GM21526 (cell line): ENCODE measurements at regions not wholly inside any gene's neighbourhood (a gene's known extent, or its start where the extent isn't known, plus 50 kb on each side); places are given as distances from the start of the nearest gene placed in this dataset.

Experiments used
- ATAC-seq: cut with Tn5 transposase; IDR thresholded peaks from one replicate; pipeline ENCODE4 v1.9.1; 2021; ENCODE audit warnings: moderate library complexity; ENCODE audit not compliant: unreplicated experiment, low FRiP score

DNA sequence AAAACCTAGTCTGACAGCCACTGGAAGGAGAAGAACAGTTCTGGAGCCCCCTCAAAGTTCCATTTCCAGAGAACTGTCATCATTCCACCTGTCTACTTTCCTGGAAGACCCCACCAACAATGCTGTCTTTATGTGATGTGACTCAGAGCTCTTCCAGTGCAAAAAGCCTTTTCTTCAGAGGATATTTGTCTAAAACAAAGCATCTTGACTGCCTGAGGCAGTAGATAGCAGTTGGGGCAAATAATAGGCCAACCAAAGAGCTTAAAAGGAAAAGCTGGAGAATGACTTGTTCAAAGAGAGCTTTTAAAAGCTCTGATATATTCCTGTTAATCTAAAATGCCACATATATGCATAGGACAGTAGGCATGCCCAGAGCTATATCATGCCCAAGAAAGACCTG, 62.6 kb downstream of the MIS18A start:
- ATAC-seq: no peak

DNA sequence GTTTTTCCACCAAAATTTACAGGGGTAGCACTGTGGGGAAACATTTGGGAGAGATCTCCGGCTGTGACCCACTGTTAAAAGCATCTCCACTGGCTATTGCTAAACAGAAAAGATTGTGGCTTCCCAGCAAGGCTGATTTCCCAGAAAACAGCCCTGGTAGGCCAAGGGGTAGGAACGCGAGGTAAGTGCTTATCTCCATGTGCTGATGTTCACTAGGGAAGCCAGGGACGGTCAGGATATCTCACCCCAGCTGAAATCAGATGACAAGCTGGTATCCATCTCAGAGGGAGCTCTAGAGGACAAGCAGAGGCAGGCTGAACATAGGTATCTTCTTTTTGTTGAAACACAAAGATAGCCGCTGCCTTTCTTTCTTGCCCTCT, 63.6 kb downstream of the MIS18A start:
- ATAC-seq: no peak

DNA sequence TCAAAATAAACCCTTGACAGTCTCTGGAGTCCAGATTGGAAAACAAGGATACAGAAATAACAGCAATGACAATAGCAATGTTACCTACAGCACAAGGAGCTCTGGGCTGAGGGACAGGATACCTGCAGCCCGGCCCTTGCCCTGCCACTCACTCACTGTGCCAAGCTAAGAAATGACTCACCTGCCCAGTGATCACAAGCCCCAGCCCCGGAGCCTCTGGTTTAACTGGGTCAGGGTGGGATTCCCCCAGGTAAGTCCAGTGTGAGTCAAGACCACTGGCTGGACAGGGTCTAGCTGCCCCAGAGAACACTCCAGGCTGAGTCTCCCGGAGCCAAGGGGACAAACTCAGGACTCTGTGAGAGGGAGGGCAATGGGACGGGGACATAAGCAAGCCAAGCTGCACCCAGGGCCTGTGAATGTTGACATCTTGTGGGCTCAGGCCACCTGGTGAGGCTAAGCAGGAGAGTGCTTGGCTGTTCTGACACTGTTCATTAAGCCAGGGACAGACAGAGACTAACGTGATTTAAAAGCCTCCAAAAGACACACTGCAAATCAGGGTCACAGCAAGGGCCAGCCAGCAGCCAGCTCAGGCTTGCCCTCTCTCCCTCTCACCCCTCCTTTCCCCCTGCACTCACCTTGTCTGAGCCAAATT, 64.1 kb downstream of the MIS18A start:
- no peak for ATAC-seq

DNA sequence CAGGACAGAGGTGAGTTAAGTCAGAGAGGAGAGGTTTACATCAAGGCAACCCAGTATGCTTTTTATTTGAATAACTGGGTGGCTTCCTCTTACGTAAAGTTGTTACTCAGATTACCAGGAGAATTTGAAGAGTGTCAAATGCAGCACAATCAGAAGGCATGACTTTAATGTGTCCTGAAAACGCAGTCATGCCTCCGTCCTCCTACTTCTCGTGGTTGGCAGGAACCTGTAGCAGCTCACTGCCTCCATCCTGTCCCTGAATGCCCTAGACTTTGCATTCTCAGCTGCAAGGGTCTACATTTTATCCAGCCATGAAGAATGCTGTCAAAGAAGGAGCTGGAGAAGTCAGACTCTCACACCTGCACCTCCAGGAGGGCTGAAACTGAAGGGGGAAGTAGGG, 66.7 kb downstream of the MIS18A start:
- ATAC-seq: no peak

DNA sequence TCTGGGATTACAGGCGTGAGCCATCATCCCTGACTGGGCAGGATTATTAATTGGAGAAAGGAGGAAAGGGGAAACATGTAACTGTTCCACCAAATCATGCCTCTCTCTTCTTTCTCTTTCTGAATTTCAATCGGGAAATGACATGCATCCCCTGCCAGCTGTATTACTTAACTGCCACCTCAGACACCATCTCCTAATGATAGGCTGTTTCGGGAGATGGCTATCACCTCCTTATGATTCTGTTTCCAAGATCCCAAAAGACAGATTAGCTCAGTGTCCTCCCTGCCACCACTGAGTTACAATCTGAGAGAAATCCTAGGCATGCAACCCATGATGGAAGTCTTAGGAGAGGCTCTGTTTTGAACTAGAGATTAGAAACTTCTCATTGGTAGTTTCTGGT, 67.5 kb downstream of the MIS18A start:
- no peak for ATAC-seq

DNA sequence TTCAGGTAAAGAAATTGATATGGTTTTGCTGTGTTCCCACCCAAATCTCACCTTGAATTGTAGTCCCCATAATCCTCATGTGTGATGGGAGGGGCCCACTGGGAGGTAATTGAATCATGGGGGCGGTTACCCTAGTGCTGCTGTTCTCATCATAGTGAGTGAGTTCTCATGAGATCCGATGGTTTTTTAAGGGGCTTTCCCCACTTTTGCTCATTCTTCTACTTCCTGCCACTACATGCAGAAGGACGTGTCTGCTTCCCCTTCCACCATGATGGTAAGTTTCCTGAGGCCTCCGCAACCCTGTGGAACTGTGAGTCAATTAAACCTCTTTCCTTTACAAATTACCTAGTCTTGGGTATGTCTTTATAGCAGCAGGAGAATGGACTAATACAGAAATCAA, 69.3 kb downstream of the MIS18A start:
- no peak for ATAC-seq

DNA sequence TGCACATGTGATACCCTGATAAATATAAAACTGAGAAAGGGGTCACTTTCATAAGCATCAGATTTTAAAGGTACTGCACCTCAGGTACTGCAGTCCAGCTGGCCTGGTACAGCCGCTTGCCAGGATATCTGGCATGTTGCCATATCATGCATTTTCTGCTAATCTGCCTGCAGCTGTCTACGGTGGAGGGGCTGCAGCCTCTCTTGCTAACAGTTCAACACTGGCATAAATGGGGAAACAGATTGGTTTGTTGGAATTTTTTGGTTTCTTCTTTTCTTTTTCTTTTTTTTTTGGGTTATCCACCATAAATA, 71.5 kb downstream of the MIS18A start:
- no peak for ATAC-seq

DNA sequence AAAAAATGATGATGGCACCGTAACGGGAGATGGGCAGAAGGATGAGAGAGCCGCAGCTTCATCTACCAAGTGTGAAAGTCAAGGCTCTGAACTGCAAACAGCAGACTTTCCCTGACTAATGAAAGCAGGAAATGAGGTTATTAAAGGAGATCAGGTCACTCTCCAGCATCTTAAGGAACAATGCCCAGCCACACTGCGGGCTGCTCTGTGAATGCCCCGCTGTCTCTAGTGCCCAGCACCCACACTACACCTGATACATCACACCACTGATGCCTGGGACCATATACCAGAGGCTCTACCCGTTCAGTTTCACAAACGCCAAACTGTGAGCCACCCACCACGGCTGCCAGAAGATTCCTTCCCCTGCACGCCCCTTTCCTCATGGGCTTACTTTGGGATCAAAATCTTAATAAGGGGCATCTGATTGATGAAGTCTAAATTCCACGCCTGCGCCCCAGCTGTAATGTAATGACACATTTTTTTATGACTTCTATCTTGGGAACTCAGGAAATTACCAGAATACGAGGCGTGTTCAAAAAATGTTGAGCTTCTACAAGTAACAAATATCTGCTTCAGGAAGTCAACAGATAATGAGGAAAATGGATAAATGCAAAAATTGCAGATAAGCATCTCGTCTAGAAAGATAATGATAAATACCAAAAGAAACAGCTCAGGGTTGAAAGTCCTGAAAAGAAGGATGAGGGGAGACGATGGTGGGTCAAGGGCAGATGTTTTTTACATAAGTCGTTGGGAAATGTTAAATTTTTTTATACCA, 72.0 kb downstream of the MIS18A start:
- ATAC-seq: no peak

DNA sequence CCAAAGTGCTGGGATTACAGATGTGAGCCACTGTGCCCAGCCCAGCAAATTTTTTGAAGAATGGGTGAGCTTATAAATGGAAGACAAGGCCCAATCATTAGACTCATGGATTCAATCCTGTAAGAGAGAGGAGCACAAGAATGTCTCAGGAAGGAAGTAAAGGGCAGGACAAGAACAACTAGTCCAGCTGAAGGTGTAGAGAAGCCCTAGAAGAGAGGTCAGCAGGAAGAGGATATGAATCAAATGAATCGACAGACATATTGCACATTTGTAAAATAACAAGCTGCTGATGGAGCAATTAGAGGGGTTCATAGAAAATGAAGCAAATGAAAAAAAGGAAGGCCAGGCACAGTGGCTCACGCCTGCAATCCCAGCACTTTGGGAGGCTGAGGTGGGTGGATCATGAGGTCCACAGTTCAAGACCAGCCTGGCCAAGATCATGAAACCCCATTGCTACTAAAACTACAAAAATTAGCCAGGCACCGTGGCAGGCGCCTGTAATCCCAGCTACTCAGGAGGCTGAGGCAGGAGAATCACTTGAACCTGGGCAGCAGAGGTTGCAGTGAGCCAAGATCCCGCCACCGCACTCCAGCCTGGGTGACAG, 74.9 kb downstream of the MIS18A start:
- no peak for ATAC-seq

DNA sequence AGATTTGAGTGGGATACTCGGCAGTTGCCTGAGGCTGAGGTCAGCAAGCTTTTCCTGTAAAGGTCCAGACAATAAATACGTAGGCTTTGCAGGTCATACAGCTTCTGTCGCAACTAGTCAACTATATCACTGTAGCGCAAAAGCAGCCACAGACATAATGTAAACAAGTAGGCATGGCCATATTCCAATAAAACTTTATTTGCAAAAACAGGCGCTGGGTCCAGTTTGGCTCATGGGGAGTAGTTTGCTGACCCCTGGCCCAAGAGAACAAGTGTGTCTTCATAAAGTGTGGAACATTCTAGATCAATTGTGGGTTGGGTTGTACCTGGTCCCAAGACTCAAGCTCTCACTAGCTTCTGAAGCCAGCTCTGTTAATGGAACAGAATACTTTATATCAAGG, 78.8 kb downstream of the MIS18A start:
- no peak for ATAC-seq

DNA sequence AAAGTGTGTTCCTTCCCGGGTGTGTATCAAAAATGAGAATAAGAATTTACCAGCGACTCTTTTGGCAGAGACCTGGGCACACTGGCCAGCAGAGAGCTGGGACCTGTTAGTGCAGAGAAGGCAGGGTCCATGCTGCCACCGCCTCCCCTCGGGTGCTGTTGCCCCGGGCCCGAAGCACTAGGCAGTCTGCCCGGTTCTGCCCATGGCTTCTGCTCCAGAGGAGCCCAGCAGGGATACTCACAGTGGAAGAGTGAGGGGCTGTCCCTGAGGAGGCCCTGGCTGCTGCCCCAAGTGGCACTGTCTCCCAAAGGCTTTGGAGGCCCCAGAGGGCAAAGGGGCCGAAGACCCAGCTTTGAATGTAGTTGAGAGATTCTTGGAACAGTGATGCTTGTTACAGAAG, 80.5 kb downstream of the MIS18A start:
- no peak for ATAC-seq

DNA sequence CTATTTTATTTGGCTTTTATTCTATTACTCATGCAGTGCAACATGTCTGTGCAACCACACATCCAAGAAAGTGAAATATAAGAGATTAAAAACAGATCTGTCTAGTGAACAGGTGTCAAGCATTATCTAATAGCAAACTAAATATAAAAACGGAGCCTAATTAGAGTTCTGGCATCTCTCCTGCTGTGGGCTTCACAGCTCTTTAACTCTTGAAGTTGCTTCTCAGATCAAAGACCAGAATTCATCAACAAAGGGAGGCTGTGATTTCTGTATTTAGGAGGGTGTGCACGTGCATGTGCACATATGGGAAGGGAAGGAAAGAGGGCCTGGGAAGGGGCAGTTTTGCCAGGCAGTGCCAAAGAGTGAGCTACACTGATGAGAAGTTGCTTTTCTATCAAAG, 81.0 kb downstream of the MIS18A start:
- ATAC-seq: no peak

DNA sequence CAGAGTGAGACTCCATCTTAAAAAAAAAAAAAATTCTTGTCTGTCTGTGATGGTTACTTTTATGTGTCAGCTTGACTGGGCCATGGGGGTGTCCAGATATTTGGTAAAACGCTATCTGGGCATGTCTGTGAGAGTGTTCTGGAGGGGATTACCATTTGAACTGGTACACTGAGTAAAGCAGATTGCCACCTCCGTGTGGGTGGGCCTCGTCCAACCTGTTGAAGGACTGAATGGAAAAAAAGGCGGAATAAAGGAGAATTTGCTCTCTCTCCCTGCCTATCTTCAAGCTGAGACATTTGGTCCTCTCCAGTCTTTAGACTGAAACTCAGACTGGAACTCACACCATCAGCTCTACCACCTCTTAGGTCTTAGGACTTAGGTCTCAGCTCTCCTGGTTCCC, 82.8 kb downstream of the MIS18A start:
- ATAC-seq: no peak

DNA sequence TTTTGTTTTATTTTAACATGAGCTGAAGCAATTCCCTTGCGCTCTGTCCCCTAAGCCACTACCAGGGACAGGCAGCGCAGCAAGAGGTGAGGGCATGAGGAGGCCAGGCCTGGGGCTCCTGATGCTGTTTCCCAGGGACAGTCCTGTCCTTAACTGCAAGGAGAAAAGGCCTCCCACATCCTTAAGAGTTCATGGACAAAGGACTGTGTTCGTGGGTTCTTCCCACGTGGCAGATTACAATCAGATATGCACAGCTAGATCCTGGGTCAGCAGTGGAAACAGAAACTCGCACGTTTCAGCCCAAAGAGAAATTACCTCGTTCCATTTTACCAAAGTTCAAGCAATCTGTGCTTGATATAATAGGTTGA, 85.8 kb downstream of the MIS18A start:
- ATAC-seq: no peak

DNA sequence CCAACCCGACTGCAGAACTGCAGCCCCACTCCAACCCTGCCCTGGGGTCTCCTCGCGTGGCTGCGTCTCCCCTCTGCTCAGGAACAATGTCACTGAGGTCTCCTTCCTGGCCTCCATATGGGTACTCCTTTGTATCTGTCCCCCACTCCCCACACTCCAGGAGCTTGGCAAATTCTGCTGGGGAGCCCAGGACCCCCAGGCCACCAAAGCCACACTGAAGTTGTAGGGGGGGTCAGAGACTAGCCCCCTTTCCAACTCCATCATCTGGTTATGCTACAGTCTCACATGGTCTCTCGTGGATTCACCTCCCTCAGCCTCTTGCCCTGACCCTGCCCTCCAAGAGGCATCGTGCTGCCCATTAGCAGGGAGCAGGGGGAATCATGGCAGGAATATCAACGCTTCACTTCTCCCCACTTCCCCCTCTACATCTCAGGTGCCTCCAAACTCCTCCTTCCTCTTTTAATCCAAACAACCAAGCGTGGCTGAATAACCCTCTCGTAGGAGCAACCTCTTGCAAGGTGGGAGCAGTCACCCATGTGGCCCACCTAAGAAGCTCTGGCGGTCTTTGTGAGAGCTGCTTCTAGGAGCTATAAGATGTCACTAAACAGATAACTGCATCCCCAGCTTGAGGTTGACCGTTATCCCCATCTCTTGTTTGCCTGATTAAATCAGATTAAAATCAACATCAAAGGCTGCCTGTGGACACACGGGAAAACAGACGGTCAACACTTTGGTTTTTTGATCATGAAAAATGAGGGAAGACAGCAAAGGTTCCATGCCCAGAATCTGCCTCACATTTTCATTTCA, 86.4 kb downstream of the MIS18A start:
- ATAC-seq: no peak

DNA sequence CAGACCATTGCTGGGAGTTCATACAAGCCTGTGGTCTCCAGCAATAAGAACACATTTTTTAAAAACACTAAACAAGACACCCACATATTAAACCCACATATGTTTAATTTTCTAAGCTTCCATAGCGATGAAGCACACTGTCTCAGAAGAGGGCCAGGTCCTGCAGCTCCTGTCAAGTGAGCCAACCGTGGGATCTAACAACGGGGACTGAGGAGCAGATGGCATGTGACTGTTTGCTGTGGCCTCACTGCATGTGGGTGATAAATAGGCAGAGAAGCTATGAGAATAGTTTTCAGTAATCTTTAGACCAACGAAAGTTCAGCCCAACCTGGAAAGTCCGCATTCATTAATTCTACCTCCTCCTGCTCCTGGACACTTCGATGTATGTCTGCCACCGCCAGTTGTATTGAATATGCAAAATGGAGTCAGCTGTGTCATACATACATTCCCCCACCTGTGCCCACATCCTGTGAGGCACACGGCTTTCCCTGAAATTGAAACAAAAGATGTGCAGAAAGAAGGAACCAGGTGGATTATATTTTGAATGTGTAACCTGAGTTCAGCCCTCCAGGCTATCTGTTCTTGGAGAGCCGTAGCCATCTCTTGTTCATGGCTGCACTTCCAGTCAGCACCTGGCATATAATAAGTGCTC, 88.2 kb downstream of the MIS18A start:
- ATAC-seq: no peak

DNA sequence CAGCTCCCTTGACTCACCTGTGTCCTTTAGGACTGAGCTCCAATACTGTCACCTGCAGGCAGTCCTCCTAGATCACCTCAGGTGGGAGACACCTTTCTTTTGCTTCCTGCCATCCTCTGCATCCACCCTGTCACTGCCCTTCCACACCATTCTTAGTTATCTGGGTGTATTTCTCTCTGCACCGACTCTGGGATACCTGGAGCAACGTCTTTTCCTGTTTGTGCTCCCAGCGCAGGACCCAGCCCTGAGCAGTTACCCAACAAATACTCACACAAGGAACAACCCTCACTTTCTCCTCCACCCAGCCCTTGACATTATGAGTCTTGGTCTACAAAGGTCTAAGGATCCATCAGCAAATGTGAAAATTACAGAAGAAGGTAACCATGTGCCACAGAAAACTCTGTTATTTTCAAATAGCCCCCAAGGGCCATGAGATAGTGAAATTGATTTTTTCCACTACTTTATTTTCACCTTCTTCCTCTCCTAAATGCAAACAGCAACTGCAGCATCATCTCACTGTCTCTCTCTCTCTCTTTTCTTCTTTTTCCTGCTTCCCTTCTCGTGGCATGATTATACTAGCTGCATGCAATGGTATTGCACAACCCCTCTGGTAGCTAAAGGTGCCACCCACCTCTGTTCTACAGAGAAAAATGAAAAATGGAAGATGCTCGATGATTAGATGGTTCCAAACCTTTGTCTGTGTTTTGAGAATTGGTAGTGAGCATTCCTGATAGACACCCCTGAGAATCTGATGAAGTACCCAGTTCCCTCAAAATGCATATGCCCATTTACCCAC, 89.0 kb downstream of the MIS18A start:
- ATAC-seq: no peak

DNA sequence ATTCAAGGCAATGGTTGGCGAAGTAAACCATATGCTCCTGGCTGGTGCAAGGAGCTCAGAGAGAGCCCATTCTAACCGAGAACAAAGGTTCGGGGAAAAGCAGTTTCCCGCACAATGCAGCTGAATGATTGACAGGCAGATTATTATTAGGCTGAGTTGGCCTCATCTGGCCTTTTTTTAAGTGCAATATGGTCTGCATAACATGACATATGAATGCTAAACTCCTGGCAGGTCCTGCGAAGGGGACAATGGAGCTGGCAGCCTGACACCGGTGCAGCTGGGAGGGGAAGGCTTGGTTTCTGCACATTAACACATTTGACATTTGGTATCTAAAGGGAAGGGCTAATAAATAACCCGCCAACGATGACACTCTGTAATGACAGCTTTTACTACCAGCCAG, 92.0 kb downstream of the MIS18A start:
- no peak for ATAC-seq

DNA sequence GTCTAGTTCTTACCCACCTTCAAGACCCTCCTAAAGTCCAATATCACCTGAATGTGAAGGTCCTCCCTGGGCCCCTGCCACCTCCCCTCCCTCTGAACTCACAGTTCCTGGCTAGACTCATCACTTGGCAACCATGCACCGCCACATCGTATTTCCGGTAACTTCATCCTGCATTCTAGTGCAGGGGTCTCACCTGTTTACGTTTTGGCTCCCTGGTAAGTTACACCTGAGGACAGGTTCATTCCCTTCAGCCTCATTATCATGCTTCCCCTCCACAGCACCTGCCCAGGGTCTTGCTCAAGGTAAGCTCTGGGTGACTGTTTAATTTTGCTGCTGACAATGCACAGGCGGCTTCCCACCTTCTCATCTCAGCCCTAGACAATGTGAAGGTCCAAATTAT, 93.1 kb downstream of the MIS18A start:
- no peak for ATAC-seq

DNA sequence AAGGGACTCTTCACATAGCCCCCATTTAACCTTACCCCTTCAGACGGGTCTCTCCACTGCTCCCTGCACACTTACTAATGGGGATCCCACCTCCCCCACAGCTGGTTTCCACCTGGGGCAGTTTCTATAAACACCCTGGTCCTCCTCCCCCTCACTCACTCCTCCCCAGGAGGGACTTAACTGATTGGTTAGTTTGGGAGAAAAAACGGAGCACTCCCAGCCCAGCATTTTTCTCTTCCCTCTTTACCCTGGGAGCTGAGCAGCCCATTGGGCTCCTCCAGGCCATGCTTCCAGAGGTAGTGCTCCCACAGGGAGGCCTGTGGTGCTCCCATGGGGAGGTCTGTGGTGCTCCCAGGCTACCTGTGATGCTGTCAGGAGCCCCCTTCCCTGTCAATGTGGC, 93.7 kb downstream of the MIS18A start:
- ATAC-seq: no peak
